ENCODE measurements at regions not wholly inside any gene's neighbourhood (a gene's known extent, or its start where the extent isn't known, plus 50 kb on each side); places are given as distances from the start of the nearest gene placed in this dataset.
"Not testable (repeated sequence)": the region's sequence is repeated elsewhere in the genome, so short reads cannot be mapped to it uniquely, and the experiment has no call there.

DNA sequence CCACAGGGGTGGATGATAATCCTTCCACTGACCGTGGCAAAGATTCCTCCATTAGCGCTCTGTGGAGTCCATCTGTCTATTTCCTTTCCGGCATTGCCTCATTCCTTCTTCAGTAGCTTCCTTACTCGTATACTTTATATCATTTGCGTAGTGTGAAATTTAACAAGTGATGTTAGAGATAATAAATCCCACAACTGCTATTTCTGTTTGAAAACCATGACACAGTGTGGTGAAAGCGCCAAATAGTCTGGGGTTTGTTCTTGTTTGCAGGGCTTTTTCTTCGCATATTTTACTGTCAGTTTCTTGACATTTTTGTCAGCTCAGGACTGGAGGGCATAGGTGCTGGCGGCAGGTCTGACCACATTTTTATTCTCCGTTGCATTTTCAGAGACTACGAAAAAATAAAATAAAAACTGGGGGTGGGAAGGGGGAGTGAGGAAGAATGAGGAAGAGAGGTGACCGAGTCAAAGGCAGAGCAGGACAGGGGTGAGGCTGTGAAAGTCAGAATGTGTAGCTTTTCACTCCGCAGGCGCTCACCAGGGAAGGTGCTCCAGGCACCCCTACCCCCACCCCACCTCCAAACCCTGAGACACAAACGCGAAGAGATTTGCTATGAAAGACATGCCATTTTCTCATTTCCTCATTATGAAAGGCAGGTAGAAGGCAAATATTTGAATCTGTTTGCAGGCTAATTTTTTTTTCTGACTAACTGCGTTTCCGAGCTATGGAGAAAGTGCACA lies 965.0 kb downstream of the MCTP2 start:
- H3K4me3 ChIP-seq (ENCODE audit: low read depth in 1 of 2, low read length in 2 of 2): no peak overlapping the region
- H3K27me3 ChIP-seq (ENCODE audit: insufficient read depth, low read length, poor library complexity): no peaks in the 10 kb centered on the region
- H3K36me3 ChIP-seq (ENCODE audit: insufficient read depth, low read length): no peaks in the 10 kb centered on the region
- H3K79me2 ChIP-seq (ENCODE audit: insufficient read depth, low read length): no peaks in the 10 kb centered on the region
- no peaks in the 10 kb centered on the region for H3K4me1 ChIP-seq (ENCODE audit: insufficient read depth, low read length)
- no peak for ATAC-seq (ENCODE audit: insufficient read depth, low read depth)
- no peaks in the 10 kb centered on the region for H4K20me1 ChIP-seq (ENCODE audit: insufficient read depth, low read length)
- H3K9ac ChIP-seq (ENCODE audit: low read depth, low read length): no peak overlapping the region
- TF ChIP-seq, protein P1, sequence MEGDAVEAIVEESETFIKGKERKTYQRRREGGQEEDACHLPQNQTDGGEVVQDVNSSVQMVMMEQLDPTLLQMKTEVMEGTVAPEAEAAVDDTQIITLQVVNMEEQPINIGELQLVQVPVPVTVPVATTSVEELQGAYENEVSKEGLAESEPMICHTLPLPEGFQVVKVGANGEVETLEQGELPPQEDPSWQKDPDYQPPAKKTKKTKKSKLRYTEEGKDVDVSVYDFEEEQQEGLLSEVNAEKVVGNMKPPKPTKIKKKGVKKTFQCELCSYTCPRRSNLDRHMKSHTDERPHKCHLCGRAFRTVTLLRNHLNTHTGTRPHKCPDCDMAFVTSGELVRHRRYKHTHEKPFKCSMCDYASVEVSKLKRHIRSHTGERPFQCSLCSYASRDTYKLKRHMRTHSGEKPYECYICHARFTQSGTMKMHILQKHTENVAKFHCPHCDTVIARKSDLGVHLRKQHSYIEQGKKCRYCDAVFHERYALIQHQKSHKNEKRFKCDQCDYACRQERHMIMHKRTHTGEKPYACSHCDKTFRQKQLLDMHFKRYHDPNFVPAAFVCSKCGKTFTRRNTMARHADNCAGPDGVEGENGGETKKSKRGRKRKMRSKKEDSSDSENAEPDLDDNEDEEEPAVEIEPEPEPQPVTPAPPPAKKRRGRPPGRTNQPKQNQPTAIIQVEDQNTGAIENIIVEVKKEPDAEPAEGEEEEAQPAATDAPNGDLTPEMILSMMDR (IDR thresholded peaks at IDR 0.05; ENCODE audit: borderline replicate concordance, extremely low read depth, low read length, poor library complexity, severe bottlenecking): no peak
- TF ChIP-seq EZH2 (IDR thresholded peaks at IDR 0.05; ENCODE audit: borderline replicate concordance, low read depth, low read length, severe bottlenecking): no peak
- DNase-seq: no peak
- no peak overlapping the region for H2AFZ ChIP-seq (ENCODE audit: low read depth, low read length)
- H3K27ac ChIP-seq (ENCODE audit: low read length): no peak overlapping the region
- H3K9me3 ChIP-seq (ENCODE audit: insufficient read depth, low read length, severe bottlenecking): no peaks in the 10 kb centered on the region
- no peak overlapping the region for H3K4me2 ChIP-seq (ENCODE audit: insufficient read depth, low read length)

DNA sequence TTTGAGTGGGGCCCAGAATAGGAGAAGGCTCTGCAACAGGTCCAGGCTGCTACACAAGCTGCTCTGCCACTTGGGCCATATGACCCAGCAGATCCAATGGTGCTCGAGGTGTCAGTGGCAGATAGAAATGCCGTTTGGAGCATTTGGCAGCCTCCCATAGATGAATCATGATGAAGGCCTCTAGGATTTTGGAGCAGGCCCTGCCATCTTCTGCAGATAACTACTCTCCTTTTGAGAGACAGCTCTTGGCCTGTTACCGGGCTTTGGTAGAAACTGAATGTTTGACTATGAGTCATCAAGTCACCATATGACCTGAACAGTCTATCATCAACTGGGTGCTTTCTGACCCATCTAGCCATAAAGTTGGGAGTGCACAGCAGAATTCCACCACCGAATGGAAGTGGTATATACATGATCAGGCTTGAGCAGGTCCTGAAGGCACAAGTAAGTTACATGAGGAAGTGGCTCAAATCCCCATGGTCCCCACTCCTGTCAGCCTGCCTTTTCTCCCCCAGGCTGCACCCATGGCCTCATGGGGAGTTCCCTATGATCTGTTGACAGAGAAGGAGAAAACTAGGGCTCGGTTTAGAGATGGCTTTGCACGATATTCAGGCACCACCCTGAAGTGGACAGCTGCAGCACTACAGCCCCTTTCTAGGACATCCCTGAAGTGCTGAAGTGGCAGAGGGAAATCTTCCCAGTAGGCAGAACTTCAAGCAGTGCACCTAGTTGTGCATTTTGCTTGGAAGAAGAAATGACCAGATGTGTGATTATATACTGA lies 971.4 kb downstream of the MCTP2 start:
- H3K9me3 ChIP-seq (ENCODE audit: insufficient read depth, low read length, severe bottlenecking): no peaks in the 10 kb centered on the region
- no peaks in the 10 kb centered on the region for H3K27me3 ChIP-seq (ENCODE audit: insufficient read depth, low read length, poor library complexity)
- DNase-seq (no peak), ATAC-seq (ENCODE audit: insufficient read depth, low read depth) (no peak)
- H2AFZ ChIP-seq (ENCODE audit: low read depth, low read length): no peak overlapping the region
- H3K4me1 ChIP-seq (ENCODE audit: insufficient read depth, low read length): no peaks in the 10 kb centered on the region
- no peak for TF ChIP-seq EZH2 (IDR thresholded peaks at IDR 0.05; ENCODE audit: borderline replicate concordance, low read depth, low read length, severe bottlenecking)
- TF ChIP-seq, protein P1 (IDR thresholded peaks at IDR 0.05; ENCODE audit: borderline replicate concordance, extremely low read depth, low read length, poor library complexity, severe bottlenecking): no peak
- no peak overlapping the region for H3K4me3 ChIP-seq (ENCODE audit: low read depth in 1 of 2, low read length in 2 of 2)
- no peaks in the 10 kb centered on the region for H4K20me1 ChIP-seq (ENCODE audit: insufficient read depth, low read length)
- no peak overlapping the region for H3K4me2 ChIP-seq (ENCODE audit: insufficient read depth, low read length)
- no peak overlapping the region for H3K27ac ChIP-seq (ENCODE audit: low read length)
- no peaks in the 10 kb centered on the region for H3K79me2 ChIP-seq (ENCODE audit: insufficient read depth, low read length)
- no peak overlapping the region for H3K9ac ChIP-seq (ENCODE audit: low read depth, low read length)
- H3K36me3 ChIP-seq (ENCODE audit: insufficient read depth, low read length): no peaks in the 10 kb centered on the region

DNA sequence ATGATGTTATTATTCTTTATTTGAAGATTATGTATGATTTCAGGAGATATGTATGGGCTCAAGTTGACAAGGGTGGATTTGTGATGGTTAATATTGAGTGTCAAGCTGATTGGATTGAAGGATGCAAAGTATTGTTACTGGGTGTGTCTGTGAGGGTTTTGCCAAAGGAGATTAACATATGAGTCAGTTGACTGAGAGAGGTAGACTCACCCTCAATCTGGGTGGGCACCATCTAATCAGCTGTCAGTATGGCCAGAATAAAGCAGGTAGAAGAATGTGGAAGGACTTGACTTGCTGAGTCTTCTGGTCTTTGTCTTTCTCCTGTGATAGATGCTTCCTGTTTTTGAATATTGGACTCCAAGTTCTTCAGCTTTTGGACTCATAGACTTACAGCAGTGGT lies 973.7 kb downstream of the MCTP2 start:
- Histone ChIP-seq H3K4me1 (ENCODE audit: insufficient read depth, low read length) (no peaks in the 10 kb centered on the region), H2AFZ (ENCODE audit: low read depth, low read length) (no peak overlapping the region), H4K20me1 (ENCODE audit: insufficient read depth, low read length) (no peaks in the 10 kb centered on the region), H3K36me3 (ENCODE audit: insufficient read depth, low read length) (no peaks in the 10 kb centered on the region), H3K4me2 (ENCODE audit: insufficient read depth, low read length) (no peak overlapping the region), H3K9ac (ENCODE audit: low read depth, low read length) (no peak overlapping the region), H3K79me2 (ENCODE audit: insufficient read depth, low read length) (no peaks in the 10 kb centered on the region), H3K4me3 (ENCODE audit: low read depth in 1 of 2, low read length in 2 of 2) (no peak overlapping the region), H3K27me3 (ENCODE audit: insufficient read depth, low read length, poor library complexity) (no peaks in the 10 kb centered on the region), H3K9me3 (ENCODE audit: insufficient read depth, low read length, severe bottlenecking) (no peaks in the 10 kb centered on the region), H3K27ac (ENCODE audit: low read length) (no peak overlapping the region)
- ATAC-seq (ENCODE audit: insufficient read depth, low read depth): no peak
- TF ChIP-seq, protein P1 (IDR thresholded peaks at IDR 0.05; ENCODE audit: borderline replicate concordance, extremely low read depth, low read length, poor library complexity, severe bottlenecking): no peak
- no peak for TF ChIP-seq EZH2 (IDR thresholded peaks at IDR 0.05; ENCODE audit: borderline replicate concordance, low read depth, low read length, severe bottlenecking)
- DNase-seq: no peak

DNA sequence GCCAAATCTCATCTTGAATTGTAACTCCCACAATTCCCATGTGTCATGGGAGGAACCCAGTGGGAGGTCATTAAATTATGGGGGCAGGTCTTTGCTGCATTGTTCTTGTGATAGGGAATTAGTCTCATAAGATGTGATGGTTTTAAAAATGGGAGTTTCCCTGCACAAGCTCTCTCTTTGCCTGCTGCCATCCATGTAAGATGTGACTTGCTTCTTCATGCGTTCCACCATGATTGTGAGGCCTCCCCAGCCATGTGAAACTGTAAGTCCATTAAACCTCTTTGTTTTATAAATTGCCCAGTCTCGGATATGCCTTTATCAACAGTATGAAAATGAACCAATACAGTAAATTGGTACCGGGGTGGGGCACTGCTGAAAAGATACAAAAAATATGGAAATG lies 974.5 kb downstream of the MCTP2 start:
- not testable (repeated sequence) for H3K27ac ChIP-seq (ENCODE audit: low read length); ATAC-seq (ENCODE audit: insufficient read depth, low read depth); DNase-seq; H2AFZ ChIP-seq (ENCODE audit: low read depth, low read length); H3K4me3 ChIP-seq (ENCODE audit: low read depth in 1 of 2, low read length in 2 of 2); H3K79me2 ChIP-seq (ENCODE audit: insufficient read depth, low read length); H3K27me3 ChIP-seq (ENCODE audit: insufficient read depth, low read length, poor library complexity); H3K4me2 ChIP-seq (ENCODE audit: insufficient read depth, low read length); H3K9me3 ChIP-seq (ENCODE audit: insufficient read depth, low read length, severe bottlenecking); H3K4me1 ChIP-seq (ENCODE audit: insufficient read depth, low read length); H4K20me1 ChIP-seq (ENCODE audit: insufficient read depth, low read length); H3K9ac ChIP-seq (ENCODE audit: low read depth, low read length); H3K36me3 ChIP-seq (ENCODE audit: insufficient read depth, low read length)
